COLO668 (cell line): ENCODE measurements at regions not wholly inside any gene's neighbourhood (a gene's known extent, or its start where the extent isn't known, plus 50 kb on each side); places are given as distances from the start of the nearest gene placed in this dataset.
"Not testable (repeated sequence)": the region's sequence is repeated elsewhere in the genome, so short reads cannot be mapped to it uniquely, and the experiment has no call there.

ENCODE experiments used
- DNase-seq: peaks from one replicate; lab custom pipeline; 2025; ENCODE audit not compliant: unreplicated experiment; lab: John Stamatoyannopoulos, UW

GRCh38 chr12:105862163-105862821 is 276.5 kb downstream of the NUAK1 start:
- DNase-seq: no peak

GRCh38 chr12:105864316-105864715 is 274.4 kb downstream of the NUAK1 start:
- no peak for DNase-seq

- DNase-seq: no peak
These were observed 273.9 kb downstream of the NUAK1 start for GRCh38 chr12:105864901-105865300.

GRCh38 chr12:105865886-105866285 is 272.9 kb downstream of the NUAK1 start:
- peak; percentile 16 for DNase-seq

- no peak for DNase-seq
These were observed 264.6 kb downstream of the NUAK1 start for GRCh38 chr12:105874121-105874520.

GRCh38 chr12:105876396-105876927 is 262.3 kb downstream of the NUAK1 start:
- DNase-seq: no peak

GRCh38 chr12:105878964-105879363 is 259.8 kb downstream of the NUAK1 start:
- DNase-seq: no peak

GRCh38 chr12:105880824-105881388 is 257.8 kb downstream of the NUAK1 start:
- no peak for DNase-seq

GRCh38 chr12:105882404-105882803 is 256.4 kb downstream of the NUAK1 start:
- no peak for DNase-seq

GRCh38 chr12:105887131-105887530 is 251.6 kb downstream of the NUAK1 start:
- DNase-seq: no peak

- DNase-seq: no peak
These were observed 250.1 kb downstream of the NUAK1 start for GRCh38 chr12:105888696-105889095.

GRCh38 chr12:105892362-105892910 is 246.3 kb downstream of the NUAK1 start:
- DNase-seq: no peak

- not testable (repeated sequence) for DNase-seq
These were observed 243.4 kb downstream of the NUAK1 start for GRCh38 chr12:105895197-105895832.

GRCh38 chr12:105897311-105897725 is 241.4 kb downstream of the NUAK1 start:
- no peak for DNase-seq

GRCh38 chr12:105898271-105898670 is 240.5 kb downstream of the NUAK1 start:
- not testable (repeated sequence) for DNase-seq

- DNase-seq: no peak
These were observed 239.2 kb downstream of the NUAK1 start for GRCh38 chr12:105899589-105899988.

- no peak for DNase-seq
These were observed 232.2 kb downstream of the NUAK1 start for GRCh38 chr12:105906561-105906960.

- no peak for DNase-seq
These were observed 230.8 kb downstream of the NUAK1 start for GRCh38 chr12:105907982-105908381.

GRCh38 chr12:105910030-105910429 is 228.7 kb downstream of the NUAK1 start:
- DNase-seq: no peak

- DNase-seq: no peak
These were observed 226.8 kb downstream of the NUAK1 start for GRCh38 chr12:105911966-105912365.

GRCh38 chr12:105912882-105913678 is 225.7 kb downstream of the NUAK1 start:
- no peak for DNase-seq
